ENCODE measurements at regions not wholly inside any gene's neighbourhood (a gene's known extent, or its start where the extent isn't known, plus 50 kb on each side); places are given as distances from the start of the nearest gene placed in this dataset.
"Not testable (repeated sequence)": the region's sequence is repeated elsewhere in the genome, so short reads cannot be mapped to it uniquely, and the experiment has no call there.

DNA sequence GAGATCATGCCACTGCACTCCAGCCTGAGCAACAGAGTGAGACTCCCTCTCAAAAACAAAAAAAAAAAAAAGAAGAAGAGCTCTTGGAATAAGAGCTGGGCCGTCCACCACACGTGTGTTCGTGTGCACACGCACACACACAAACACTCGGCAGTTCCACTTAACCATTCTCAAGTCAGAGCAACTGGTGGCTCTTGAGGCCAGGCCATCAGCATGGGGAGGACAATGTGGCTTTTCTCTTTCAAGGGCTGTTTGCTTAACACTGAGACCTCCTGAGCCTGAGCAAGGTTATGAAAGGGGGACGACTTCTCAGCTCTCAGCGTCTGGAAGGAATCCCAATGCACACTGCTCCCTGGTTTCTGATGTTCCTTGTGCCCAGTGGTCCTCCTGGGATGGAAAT lies 444.9 kb downstream of the SOX9 start:
- DNase-seq, result no peak

DNA sequence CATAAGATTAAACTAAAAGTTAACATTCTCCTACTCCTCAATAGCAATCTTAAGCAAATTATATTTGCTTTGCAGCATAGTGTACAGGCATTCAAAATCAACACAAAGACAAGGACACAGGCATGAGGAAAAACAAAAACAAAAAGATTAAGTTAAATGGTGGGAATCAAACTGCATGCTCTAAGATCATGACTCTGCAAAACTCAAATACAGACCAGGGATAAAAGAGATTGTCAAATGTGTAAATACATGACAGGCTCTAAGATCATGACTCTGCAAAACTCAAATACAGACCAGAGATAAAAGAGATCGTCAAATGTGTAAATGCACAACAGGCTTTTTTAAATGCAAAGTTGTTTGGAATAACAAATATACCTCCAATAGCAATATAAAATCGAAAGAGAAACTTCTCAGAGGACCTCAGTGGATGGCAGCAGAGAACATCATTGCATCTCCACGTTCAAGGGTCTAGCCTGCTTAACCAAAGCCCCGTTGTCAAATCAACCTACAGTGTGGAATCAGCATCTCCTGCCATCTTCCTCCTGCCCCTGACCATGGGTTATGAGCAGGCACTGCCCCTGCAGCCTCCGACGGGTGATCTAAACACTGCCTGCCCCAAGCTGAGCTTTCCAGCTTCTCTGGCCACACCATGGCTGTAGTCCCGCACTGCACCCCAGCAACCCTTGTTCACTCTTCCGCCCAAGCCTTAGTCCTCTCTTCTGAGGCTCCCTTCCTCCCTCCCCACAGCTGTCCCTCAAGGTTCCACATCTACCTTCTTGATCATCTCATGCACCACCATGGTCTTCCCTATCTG lies 446.1 kb downstream of the SOX9 start:
- no peak for DNase-seq

DNA sequence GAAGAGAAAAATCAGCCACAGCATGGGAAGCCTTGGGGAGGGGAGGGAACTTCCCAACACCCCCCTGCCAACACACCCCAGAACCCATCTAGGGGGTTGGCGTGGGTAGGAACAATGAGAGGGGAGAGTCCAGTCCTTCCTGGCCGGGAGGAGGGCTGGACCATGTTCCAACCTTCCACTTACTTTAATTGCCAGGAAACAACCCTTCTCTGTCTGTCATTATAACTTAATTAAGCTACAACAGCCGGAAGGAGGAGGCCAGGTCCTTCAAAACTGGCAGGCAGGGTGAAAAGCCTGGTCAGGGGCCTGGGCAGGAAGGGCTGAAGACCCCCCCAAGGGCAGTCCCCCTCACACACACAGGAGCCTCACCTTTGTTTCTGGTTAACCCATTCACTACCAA lies 447.0 kb downstream of the SOX9 start:
- DNase-seq, result no peak

DNA sequence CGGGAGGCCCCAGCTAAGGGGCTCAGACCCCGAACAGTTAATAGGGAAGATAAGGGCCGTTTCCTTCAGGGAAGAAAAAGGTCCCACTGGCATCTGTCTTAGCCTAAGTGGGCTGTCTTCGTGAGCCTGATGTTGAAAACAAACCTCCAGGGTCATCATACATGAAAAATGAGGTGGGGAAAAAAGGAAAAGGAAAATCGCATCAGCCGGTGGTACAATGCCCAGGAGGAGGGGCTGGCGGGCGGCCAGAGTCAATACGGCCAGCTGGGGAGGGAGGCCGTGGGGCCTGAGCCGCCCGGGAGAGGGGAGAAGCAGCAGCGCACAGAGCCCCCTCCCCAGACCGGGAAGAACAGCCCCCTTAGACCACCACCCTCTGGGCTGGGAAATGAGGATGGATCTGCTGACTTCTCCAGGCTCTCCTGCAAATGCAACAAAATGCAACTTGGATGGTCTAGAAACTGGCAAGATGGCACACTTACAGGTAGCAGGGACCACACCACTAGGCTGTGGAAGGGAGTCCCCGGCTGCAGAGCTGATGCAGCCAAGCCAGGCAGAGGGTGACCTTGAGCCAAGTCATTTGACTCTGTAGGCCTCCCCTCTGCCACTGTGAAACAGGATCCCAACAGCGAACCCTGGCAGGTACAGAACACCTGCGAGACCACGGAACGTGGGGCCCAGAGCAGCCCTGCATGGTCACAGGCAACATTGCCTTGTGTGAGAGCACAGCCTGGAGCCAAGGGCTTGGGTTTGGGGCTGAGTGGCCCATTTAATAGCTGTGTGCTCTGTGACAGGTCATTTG lies 448.5 kb downstream of the SOX9 start:
- DNase-seq, result peak; percentile 53

DNA sequence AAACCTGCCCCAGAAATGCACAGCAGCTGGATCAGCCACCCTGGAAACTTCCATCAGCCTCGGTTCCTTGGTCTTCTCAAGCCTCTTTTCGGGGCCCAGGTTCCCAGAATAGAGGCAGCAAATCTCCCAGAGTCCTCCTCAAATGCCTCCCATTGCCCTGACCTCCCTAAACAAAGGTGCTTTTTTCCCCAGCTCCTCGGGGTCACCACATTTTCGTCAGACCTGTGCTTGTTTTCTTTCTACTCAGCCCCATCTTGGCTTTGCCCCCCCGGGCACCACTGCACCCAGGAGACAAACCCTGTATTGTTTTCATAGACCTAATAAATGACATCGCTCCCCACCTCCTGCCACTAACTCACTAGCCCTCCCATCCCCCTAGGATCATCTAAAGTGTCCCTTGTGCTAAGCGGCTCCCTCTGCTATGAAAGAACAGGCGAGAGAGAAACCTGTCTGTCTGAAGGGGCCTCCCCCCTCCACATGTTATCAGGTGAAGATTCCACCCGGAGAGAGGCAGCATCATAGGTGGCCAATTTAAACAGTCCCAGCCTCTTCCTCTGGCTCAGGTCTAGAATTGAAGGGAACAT lies 451.1 kb downstream of the SOX9 start:
- no peak for DNase-seq

DNA sequence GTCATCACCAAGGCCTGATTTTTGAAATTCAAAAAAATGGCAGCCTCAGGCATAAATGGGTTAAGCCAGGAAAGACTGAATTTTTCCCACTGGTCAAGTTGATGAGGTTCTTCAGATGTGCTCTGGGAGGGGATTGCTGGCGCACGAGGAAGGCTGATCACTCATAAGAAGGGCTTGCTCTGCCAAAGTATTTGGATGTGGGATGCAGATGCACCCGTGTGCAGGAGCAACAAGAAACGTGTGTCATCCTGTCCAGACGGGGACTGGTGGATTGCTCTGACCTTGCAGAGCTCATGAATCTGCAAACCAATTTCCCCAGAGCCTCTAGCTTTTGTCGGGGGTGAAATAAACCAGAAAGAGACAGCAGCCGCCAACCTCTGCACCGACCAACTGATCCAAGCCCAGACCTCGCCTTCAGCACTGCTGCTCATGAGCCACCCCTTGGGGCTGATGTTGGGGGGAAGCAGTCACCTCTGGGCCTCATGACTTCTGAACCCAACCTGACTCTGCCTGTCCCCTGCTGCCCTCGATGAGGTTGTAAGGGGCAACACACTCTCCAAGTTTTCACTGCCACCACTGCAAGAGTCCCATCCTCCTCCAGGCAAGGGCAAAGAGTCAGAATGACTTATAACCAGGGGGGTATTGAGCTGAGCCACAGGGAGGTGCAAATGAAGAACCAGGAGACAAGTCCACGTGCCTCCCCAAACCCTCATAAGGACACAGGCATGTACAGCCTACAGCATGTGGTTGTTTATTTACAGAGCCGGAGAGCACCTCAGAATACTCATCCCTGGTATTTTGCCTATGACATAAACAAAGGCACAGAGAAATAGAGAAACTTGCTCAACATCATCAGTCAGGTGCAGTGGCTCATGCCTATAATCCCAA lies 452.0 kb downstream of the SOX9 start:
- no peak for DNase-seq

DNA sequence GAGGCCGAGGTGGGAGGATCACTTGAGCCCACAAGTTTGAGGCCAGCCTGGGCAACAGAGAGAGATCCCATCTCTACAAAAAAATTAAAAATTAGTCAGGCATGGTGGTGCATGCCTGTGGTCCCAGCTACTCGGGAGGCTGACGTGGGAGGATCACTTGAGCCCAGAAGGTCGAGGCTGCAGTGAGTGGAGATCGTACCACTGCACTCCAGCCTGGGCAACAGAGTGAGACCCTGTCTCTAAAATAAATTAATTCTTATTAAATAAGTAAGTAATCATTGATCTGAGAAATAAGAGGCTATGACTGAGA lies 452.6 kb downstream of the SOX9 start:
- not testable (repeated sequence) for DNase-seq

DNA sequence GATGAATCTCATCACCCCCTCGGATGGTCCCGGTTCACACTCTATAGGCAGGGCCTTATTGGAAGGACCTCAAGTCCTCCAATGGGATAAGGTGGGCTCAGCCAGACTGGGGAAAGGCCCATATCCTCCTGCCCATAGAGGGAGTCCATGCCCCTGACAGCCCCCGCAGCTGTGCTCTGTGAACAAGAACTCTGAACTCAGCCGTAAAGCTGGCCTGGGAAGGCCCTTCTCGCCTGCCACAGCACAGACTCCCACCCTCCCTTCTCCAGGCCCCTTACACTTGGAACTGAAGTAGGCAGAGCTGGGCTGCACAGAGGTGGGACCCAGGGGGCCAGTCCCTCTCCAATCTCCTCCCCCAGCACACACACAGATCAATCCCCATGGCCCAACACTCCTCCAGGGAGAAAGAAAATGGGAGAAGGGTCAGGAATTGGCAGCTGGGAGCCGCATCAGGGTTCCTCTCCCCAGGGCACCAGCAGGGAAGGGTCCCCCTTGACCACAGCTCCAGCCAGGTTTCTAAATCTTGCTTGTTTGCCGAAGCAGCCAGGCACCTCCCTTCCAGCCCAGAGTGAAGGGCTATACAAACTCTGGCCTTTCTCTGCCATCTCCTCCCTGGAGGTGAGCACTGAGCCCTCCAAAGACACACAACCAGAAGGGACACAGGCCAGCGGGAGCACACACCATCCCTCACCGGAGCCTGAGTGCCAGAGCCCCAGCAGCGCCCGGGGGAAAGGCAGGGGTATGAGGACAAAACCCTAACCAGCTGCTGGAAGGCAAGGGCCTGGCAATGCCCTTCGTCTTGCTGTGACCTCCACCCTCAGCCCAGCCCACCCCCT lies 454.1 kb downstream of the SOX9 start:
- DNase-seq, result no peak

DNA sequence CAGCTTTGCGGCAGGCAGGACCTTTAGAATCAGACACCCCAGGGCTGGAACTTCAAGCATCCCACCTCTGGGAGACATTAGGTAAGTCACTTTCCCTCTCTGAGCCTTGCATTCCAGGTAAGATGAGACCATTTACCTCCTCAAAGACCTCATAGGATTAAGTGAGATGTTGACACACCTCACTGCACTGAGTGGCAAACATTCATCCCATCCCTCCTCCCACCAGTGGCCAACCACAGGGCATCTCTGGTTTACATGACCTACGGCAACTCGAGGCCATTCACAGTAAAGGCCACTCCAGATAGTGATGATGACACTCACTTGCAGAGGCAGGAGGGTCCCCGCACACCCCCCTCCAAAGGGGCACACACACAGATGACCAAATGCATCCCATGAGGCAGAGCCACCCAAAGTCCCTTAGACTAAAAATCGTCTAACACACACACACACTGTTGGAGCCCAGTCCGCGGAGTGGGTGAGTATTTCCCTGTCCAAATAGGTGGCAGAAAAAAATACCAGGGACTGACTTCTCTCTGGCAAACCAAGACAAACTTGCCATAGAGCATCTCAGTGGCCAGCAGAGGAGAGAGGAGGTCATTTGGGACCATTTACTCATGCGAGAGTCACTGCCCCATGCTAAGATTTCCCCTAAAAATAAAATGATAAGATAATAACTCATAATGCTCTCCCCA lies 454.9 kb downstream of the SOX9 start:
- DNase-seq, result no peak

DNA sequence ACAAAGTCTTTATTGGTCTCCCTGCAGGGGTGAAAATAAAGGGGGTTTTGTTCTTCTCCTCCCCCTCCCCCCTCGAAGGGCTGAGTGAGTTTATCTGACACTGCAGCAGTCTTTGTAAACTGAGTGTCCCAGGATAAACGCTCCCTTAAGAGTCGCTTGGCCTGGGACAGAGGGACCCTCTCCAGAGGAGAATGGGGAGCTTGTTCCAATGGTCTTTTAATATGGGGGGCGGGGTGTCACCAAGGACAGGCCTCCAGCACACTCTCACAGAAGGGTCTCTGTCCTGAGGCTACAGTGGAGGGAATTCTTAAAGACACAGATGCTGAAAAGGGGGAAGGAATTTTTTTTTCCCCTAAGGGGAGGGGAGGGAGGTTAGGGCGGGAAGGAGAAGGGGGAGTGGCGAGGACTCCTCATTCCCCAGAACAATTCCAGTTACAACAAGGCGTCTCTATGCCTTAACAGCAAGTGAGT lies 455.5 kb downstream of the SOX9 start:
- DNase-seq, result no peak

DNA sequence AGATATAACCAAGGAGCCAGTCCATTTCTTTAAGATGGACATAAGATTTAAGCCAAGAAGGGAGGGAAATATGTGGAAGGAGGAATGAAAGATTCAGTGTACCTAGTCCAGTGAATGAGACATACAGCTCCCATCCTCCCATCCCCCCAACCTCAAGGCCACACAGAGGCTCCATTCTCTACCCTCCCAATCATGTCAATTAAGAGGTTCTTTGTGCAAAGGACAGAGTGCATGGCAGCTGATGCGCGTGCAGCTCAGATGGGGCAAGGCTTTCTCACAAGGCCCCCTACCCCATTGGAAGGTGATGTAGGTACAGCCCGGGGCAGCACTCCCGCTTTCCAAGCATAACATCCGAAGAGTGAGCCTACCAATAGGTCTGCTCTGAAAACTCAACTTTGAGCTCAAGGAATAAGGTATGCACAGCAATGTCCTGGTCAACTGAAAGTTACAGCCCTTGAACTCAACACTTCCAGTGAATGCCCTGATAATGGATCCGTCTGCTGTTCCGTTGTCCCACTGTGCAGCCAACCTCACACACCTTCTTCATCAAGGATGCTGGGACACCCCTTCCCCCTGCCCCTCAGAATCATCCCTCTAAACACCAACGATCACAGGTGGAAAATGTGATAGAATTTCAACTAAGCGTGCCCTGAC lies 458.1 kb downstream of the SOX9 start:
- DNase-seq, result no peak

DNA sequence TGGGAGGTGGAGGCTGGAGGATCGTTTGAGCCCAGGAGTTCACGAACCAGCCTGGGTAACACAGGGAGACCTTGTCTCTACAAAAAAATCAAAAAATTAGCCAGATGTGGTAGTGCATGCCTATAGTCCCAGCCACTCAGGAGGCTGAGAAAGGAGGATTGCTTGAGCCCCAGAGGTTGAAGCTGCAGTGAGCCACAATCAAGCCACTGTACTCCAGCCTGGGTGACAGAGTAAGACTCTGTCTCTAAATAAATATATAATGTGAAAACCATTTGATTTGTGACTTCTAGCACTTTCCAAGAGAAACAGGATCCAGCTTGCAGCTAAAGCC lies 459.1 kb downstream of the SOX9 start:
- no peak for DNase-seq

DNA sequence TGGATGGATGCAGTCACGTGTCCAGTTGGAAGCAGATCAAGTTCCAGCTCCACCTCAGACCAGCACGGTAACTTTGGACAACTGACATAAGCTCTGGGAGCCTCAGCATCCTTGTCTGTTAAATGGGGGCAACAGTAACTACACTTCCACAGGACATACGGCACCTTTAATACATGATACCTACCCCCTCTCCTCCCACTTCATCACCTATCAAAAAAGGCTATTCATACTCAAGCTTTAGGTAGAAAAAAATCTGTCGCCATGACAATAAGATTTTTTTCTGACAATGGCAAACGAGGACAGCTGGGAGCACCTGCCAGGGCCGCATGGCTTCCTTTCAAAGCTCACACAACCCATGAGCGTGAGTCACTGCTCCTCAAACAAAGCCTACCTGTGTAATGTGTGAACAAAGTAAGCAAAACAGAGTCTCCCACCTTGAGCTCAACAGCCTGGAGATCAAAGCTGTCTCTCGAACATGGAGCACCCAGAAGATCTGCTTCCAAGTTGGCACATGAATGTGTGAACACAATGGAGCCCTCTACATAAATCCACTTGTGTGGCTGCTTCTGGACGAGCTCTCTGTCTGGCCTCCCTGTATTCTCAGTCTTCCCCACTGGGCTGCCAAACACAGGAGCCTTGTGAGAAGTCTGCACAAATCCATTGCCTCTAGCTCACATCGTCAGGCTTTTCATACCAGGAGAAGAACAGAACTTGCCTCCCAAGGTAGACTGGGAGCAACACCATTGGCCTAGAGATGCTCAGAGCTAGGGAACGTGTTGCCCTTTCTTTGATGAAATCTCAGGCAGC lies 459.7 kb downstream of the SOX9 start:
- DNase-seq, result peak; percentile 45

DNA sequence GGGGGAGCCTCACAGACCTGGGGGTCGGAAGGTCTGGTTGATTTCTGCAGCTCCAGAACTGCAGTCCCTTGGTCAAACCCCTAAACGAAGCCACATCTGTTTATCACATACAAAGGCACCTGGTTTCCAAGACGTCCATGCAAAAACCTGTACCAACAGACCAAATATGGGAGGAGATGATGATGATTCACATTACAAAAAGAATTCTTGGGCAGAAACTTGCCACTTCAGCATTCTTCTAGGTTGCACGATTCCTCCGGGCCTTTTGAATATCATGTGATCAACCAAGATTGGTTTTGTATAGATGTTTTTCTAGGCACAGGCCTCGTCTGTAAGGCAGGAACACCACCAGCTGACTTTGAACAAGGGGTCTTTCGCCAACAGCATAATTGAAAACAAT lies 466.3 kb downstream of the SOX9 start:
- no peak for DNase-seq

DNA sequence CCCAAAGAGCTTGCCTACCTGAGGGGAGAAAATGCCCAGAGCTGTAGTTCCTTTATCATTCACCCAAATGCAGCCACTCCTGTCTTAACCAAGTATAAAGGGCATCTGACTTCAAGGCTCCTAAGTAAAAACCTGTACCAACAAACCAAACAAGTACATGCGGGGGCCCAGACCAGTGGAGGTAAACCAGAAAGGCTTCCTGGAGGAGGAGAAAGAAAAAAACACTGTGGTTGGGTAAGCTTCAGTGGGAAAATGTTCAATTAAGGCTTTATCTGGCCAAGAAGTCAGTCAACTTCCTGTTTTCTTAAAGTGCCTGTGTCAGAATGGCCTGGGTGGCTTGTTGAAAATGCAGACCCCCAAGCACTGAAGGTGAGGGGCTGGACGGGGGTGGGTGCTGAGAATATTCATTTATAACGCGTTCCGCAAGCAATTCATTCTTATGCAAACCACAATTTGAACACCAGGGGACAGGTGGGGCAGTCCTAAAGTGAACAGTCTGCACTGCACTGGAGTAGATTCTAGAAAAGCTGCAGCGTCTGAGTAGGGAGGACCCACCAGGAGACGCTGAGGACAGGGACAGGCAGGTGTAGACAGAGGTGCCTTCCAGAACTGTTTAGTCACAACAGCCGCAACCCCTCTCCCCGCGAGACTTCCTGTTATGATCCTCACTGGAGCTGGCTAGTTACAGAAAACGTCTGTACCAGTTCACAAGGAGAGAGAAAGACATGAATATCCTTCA lies 467.1 kb downstream of the SOX9 start:
- DNase-seq, result peak; percentile 32

DNA sequence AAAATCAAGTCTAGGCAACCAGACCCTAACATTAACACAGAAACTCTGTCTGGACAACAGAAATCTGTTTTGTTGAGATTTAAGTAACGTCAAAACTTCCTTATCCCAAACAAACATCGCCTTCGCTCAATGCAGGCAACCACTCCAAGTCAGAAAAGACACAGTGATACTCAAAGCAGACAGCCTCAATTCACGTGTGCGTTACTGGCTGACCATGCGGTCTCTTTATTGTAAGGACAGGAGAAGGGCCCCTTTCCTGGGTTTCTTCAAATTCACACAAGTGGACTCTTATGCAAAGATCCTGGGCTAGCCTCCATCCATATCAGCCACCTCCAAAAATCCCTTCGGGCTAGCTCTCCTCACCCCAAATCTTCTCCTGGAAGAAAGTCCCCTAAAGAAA lies 467.7 kb downstream of the SOX9 start:
- DNase-seq, result peak; percentile 42

DNA sequence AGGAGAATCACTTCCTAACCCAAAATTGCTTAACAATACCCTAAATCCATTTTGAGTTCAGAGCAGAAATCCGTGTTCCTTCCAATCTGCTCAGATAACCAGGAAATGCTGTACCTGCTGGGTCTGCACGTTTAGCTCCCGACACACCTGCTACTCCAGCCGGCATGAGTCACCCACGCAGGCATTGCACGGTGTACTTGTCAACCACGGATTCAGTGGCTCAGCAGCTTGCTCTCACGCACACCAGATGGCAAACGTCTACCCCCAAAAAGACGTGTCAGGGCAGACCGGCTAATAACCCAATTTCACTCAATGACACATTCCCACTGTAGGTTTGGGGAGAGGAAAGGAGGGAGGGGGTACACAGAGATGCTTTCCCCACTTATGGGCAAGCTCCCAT lies 468.1 kb downstream of the SOX9 start:
- peak; percentile 82 for DNase-seq

DNA sequence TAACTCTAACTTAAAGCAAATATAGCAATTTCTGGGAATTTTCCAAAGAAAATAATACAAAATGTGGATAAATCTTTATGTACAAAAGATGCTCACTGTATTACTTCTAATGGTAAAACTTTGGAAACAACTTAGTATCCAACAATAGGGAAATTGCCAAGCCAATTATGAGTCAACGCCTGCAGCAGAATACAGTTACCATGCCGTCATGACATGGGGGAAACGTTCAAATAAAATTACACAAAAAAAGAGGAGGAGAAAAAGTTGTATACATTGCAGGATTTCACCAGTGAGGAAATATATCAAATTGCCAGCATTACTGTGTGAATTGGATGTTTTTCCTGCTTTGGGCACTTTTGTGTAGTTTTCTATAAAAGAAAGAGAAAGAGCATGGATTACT lies 469.6 kb downstream of the SOX9 start:
- peak; percentile 11 for DNase-seq

DNA sequence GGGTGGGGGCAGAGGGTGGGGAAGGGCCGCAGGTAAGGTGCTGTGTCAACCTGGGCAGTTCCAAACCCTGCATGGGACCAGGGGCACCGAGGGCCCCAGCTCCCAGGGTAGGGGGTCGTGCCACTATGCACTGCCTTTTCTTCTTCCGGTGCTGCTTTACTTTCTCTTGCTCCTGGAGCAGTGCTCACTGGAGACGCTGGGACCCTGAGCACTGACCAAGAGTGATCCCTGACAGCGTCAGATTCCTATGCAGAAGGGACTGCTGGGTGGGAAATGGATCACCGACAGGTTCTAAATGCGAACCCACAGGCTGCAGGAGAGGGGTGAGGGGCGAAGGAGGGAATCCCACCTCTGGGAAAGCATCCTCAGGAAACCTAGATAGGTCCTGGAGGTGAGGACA lies 470.1 kb downstream of the SOX9 start:
- DNase-seq, result no peak

All from NCI-H1105 treated with DMSO at 0.1 percent for 48 hours (cell line).